ENCODE measurements at regions not wholly inside any gene's neighbourhood (a gene's known extent, or its start where the extent isn't known, plus 50 kb on each side); places are given as distances from the start of the nearest gene placed in this dataset.

DNA sequence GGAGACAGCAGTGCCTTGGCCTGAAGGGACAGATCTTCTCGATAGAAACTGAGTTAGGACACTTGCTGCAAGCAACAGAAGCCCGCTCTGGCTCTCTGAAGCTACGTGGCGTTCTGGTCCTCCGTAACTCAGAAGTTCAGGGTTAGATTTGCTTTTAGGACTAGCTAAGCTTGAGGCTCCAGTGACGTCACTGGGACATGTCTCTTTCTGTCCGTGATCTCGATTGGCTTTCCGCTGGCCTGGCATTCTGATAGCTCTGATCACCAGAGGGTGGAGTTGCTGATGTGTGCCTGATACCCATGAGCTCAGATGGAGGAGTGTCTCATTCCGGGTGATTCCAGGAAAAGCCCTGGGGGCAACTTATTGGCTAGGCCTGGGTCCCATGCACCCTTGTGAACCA is 75.0 kb downstream of the GLI2 start:
- Mint-ChIP-seq H3K4me1 (ENCODE audit: low read depth, unreplicated experiment) (peaks cover 12% of the 10 kb centered on the region), H3K27ac (ENCODE audit: unreplicated experiment) (no peak overlapping the region), H3K27me3 (ENCODE audit: low read depth, unreplicated experiment) (no peaks in the 10 kb centered on the region), H3K4me3 (ENCODE audit: unreplicated experiment) (no peak overlapping the region), H3K9me3 (ENCODE audit: unreplicated experiment) (no peaks in the 10 kb centered on the region), H3K36me3 (ENCODE audit: low read depth, unreplicated experiment) (peaks cover 21% of the 10 kb centered on the region)
- FAIRE-seq: no peak
- H3K79me2 ChIP-seq (ENCODE audit: insufficient read depth, low read length): peaks cover 57% of the 10 kb centered on the region
- no peak overlapping the region for H3K4me2 ChIP-seq (ENCODE audit: low read length)
- no peaks in the 10 kb centered on the region for H3K36me3 ChIP-seq (ENCODE audit: insufficient read depth, low read length)
- H3K27ac ChIP-seq (ENCODE audit: low read depth, low read length): no peak overlapping the region
- no peaks in the 10 kb centered on the region for H3K4me1 ChIP-seq (ENCODE audit: insufficient read depth, low read length)
- no peaks in the 10 kb centered on the region for H3K27me3 ChIP-seq (ENCODE audit: insufficient read depth, low read length)
- TF ChIP-seq EZH2 (IDR thresholded peaks at IDR 0.05; ENCODE audit: insufficient read depth, low read length): no peak
- TF ChIP-seq, protein P1, sequence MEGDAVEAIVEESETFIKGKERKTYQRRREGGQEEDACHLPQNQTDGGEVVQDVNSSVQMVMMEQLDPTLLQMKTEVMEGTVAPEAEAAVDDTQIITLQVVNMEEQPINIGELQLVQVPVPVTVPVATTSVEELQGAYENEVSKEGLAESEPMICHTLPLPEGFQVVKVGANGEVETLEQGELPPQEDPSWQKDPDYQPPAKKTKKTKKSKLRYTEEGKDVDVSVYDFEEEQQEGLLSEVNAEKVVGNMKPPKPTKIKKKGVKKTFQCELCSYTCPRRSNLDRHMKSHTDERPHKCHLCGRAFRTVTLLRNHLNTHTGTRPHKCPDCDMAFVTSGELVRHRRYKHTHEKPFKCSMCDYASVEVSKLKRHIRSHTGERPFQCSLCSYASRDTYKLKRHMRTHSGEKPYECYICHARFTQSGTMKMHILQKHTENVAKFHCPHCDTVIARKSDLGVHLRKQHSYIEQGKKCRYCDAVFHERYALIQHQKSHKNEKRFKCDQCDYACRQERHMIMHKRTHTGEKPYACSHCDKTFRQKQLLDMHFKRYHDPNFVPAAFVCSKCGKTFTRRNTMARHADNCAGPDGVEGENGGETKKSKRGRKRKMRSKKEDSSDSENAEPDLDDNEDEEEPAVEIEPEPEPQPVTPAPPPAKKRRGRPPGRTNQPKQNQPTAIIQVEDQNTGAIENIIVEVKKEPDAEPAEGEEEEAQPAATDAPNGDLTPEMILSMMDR (IDR thresholded peaks at IDR 0.05; ENCODE audit: insufficient read depth, low read depth, low read length): no peak
- no peak overlapping the region for H3K9ac ChIP-seq (ENCODE audit: low read length)
- no peak for DNase-seq (ENCODE audit: low read depth)
- no peak overlapping the region for H2AFZ ChIP-seq (ENCODE audit: low read depth, low read length)
- H4K20me1 ChIP-seq (ENCODE audit: insufficient read depth, low read length): peaks cover 79% of the 10 kb centered on the region
- H3K4me3 ChIP-seq (ENCODE audit: insufficient read depth, low read depth, low read length): no peak overlapping the region
- H3K9me3 ChIP-seq (ENCODE audit: insufficient read depth, low read depth, low read length): no peaks in the 10 kb centered on the region

DNA sequence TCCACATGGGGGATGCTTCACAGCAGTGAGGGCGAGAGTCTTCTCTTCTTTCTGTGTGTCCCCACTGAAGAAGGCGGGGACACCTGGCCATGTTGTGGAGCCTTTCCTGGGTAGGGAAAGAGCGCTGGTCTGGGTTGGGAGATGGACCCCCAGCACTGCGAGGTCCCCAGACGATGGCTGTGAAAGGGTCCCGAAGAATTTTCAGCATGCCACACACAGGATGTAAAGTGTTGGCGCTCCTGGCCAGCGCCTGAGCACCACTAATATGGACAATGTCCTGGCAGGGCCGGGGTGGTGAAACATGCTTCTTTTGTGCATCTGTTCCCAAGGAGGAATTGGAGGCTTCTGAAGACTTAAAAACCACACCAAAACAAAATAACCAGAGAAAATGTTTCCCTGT is 77.2 kb downstream of the GLI2 start:
- no peak overlapping the region for H3K27ac Mint-ChIP-seq (ENCODE audit: unreplicated experiment)
- H3K36me3 ChIP-seq (ENCODE audit: insufficient read depth, low read length): no peaks in the 10 kb centered on the region
- FAIRE-seq: no peak

DNA sequence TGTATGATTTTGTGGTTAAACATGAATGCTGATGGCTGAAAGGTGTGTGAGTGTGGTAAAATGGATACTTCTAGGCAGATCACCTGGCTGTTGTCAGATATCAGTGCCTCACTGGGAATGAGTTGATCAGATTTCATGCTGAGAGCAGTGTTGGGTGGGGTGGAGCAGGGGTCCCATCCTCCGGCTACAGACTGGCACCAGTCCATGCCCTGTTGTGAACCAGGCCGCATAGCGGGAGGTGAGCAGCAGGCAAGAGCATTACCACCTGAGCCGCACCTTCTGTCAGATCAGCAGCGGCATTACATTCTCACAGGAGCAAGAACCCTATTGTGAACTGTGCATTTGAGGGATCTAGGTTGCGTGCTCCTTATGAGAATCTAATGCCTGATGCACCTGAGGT is 78.7 kb downstream of the GLI2 start:
- no peak for TF ChIP-seq EZH2 (IDR thresholded peaks at IDR 0.05; ENCODE audit: insufficient read depth, low read length)
- TF ChIP-seq, protein P1 (IDR thresholded peaks at IDR 0.05; ENCODE audit: insufficient read depth, low read depth, low read length): no peak
- no peak overlapping the region for H3K27ac Mint-ChIP-seq (ENCODE audit: unreplicated experiment)

More for the DNA sequence above, 77.2 kb downstream of the GLI2 start:
- Mint-ChIP-seq H3K4me1 (ENCODE audit: low read depth, unreplicated experiment) (peaks cover 14% of the 10 kb centered on the region), H3K4me3 (ENCODE audit: unreplicated experiment) (no peak overlapping the region), H3K9me3 (ENCODE audit: unreplicated experiment) (no peaks in the 10 kb centered on the region), H3K27me3 (ENCODE audit: low read depth, unreplicated experiment) (no peaks in the 10 kb centered on the region), H3K36me3 (ENCODE audit: low read depth, unreplicated experiment) (peaks cover 22% of the 10 kb centered on the region)
- H3K79me2 ChIP-seq (ENCODE audit: insufficient read depth, low read length): peaks cover 47% of the 10 kb centered on the region
- H3K9me3 ChIP-seq (ENCODE audit: insufficient read depth, low read depth, low read length): no peaks in the 10 kb centered on the region
- H4K20me1 ChIP-seq (ENCODE audit: insufficient read depth, low read length): peaks cover 64% of the 10 kb centered on the region
- no peak overlapping the region for H2AFZ ChIP-seq (ENCODE audit: low read depth, low read length)
- no peak overlapping the region for H3K4me2 ChIP-seq (ENCODE audit: low read length)
- H3K4me3 ChIP-seq (ENCODE audit: insufficient read depth, low read depth, low read length): no peak overlapping the region
- no peaks in the 10 kb centered on the region for H3K27me3 ChIP-seq (ENCODE audit: insufficient read depth, low read length)
- TF ChIP-seq EZH2 (IDR thresholded peaks at IDR 0.05; ENCODE audit: insufficient read depth, low read length): no peak
- TF ChIP-seq, protein P1 (IDR thresholded peaks at IDR 0.05; ENCODE audit: insufficient read depth, low read depth, low read length): no peak
- DNase-seq (ENCODE audit: low read depth): no peak
- no peak overlapping the region for H3K9ac ChIP-seq (ENCODE audit: low read length)
- H3K27ac ChIP-seq (ENCODE audit: low read depth, low read length): no peak overlapping the region
- H3K4me1 ChIP-seq (ENCODE audit: insufficient read depth, low read length): no peaks in the 10 kb centered on the region

More for the DNA sequence above, 78.7 kb downstream of the GLI2 start:
- Mint-ChIP-seq H3K36me3 (ENCODE audit: low read depth, unreplicated experiment) (peaks cover 16% of the 10 kb centered on the region), H3K4me1 (ENCODE audit: low read depth, unreplicated experiment) (peaks cover 14% of the 10 kb centered on the region), H3K4me3 (ENCODE audit: unreplicated experiment) (no peak overlapping the region), H3K27me3 (ENCODE audit: low read depth, unreplicated experiment) (no peaks in the 10 kb centered on the region), H3K9me3 (ENCODE audit: unreplicated experiment) (no peaks in the 10 kb centered on the region)
- Histone ChIP-seq H3K4me3 (ENCODE audit: insufficient read depth, low read depth, low read length) (no peak overlapping the region), H3K4me1 (ENCODE audit: insufficient read depth, low read length) (peaks cover 11% of the 10 kb centered on the region), H3K79me2 (ENCODE audit: insufficient read depth, low read length) (peaks cover 40% of the 10 kb centered on the region), H4K20me1 (ENCODE audit: insufficient read depth, low read length) (peaks cover 50% of the 10 kb centered on the region), H3K36me3 (ENCODE audit: insufficient read depth, low read length) (no peaks in the 10 kb centered on the region), H3K4me2 (ENCODE audit: low read length) (no peak overlapping the region), H3K27ac (ENCODE audit: low read depth, low read length) (no peak overlapping the region), H3K9me3 (ENCODE audit: insufficient read depth, low read depth, low read length) (no peaks in the 10 kb centered on the region), H3K27me3 (ENCODE audit: insufficient read depth, low read length) (no peaks in the 10 kb centered on the region), H3K9ac (ENCODE audit: low read length) (no peak overlapping the region), H2AFZ (ENCODE audit: low read depth, low read length) (no peak overlapping the region)
- DNase-seq (ENCODE audit: low read depth): no peak
- FAIRE-seq: no peak
